ENCODE measurements at regions not wholly inside any gene's neighbourhood (a gene's known extent, or its start where the extent isn't known, plus 50 kb on each side); places are given as distances from the start of the nearest gene placed in this dataset.

- no peaks in the 10 kb centered on the region for H3K4me1 ChIP-seq (ENCODE audit: low read depth, poor library complexity, severe bottlenecking)
- no peaks in the 10 kb centered on the region for H3K27me3 ChIP-seq (ENCODE audit: insufficient read depth, low read depth)
- no peaks in the 10 kb centered on the region for H3K36me3 ChIP-seq (ENCODE audit: insufficient read depth)
- H4K20me1 ChIP-seq (ENCODE audit: insufficient read depth), result no peaks in the 10 kb centered on the region
- no peak overlapping the region for H3K9ac ChIP-seq
- no peak overlapping the region for H3K4me2 ChIP-seq
- H2AFZ ChIP-seq (ENCODE audit: low read depth), result no peak overlapping the region
- no peak overlapping the region for H3K27ac ChIP-seq
- H3K79me2 ChIP-seq (ENCODE audit: insufficient read depth, low read depth), result no peaks in the 10 kb centered on the region
- TF ChIP-seq CTCF (conservative IDR thresholded peaks at IDR 0.05; ENCODE audit: low read depth, low read length), result no peak
- H3K4me3 ChIP-seq (IDR thresholded peaks at IDR 0.05; ENCODE audit: insufficient read depth, low read depth, low read length), result no peak overlapping the region
These were observed 143.4 kb downstream of the TRIML1 start for GRCh38 chr4:188282471-188283232.

- H3K4me2 ChIP-seq, result no peak overlapping the region
- H3K27ac ChIP-seq, result no peak overlapping the region
- H3K27me3 ChIP-seq (ENCODE audit: insufficient read depth, low read depth), result no peaks in the 10 kb centered on the region
- H3K36me3 ChIP-seq (ENCODE audit: insufficient read depth), result no peaks in the 10 kb centered on the region
- no peak overlapping the region for H3K4me3 ChIP-seq (IDR thresholded peaks at IDR 0.05; ENCODE audit: insufficient read depth, low read depth, low read length)
- TF ChIP-seq CTCF (conservative IDR thresholded peaks at IDR 0.05; ENCODE audit: low read depth, low read length), result no peak
- no peak overlapping the region for H3K9ac ChIP-seq
- no peaks in the 10 kb centered on the region for H3K79me2 ChIP-seq (ENCODE audit: insufficient read depth, low read depth)
- no peaks in the 10 kb centered on the region for H3K4me1 ChIP-seq (ENCODE audit: low read depth, poor library complexity, severe bottlenecking)
- H4K20me1 ChIP-seq (ENCODE audit: insufficient read depth), result no peaks in the 10 kb centered on the region
- no peak overlapping the region for H2AFZ ChIP-seq (ENCODE audit: low read depth)
These were observed 148.1 kb downstream of the TRIML1 start for GRCh38 chr4:188287169-188287894.

DNA sequence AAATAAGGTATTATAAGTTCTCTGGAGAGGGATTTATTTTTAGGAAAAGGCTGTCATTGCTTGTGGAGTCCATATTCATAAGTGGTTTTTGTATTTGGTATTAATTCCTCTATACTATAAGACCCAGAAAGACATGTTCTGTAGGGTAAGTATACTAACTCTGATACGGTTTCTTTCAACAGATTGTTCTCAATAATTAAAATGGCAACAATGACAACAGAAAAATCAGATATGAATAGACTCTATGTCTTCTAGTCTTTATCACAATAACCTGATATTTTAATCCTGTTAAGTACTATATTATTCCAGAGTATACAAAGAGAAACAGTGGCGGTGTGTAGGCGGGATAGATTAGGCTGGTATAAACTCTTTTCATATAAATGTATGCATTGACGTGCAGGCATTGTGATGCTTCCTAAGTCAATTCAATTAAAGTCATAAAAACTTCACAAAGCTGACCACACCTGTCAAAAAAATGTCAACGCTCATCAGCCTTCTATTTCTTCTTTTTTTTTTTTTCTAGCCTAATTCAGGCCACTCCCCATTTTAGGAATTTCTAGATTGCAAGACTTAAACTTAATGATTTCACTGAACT is 150.4 kb downstream of the TRIML1 start:
- H4K20me1 ChIP-seq (ENCODE audit: insufficient read depth), result no peaks in the 10 kb centered on the region
- no peak for TF ChIP-seq CTCF (conservative IDR thresholded peaks at IDR 0.05; ENCODE audit: low read depth, low read length)
- H3K27me3 ChIP-seq (ENCODE audit: insufficient read depth, low read depth), result no peaks in the 10 kb centered on the region
- no peak overlapping the region for H3K9ac ChIP-seq
- H3K36me3 ChIP-seq (ENCODE audit: insufficient read depth), result no peaks in the 10 kb centered on the region
- H3K4me1 ChIP-seq (ENCODE audit: low read depth, poor library complexity, severe bottlenecking), result no peaks in the 10 kb centered on the region
- no peak overlapping the region for H3K27ac ChIP-seq
- no peak overlapping the region for H2AFZ ChIP-seq (ENCODE audit: low read depth)
- H3K4me3 ChIP-seq (IDR thresholded peaks at IDR 0.05; ENCODE audit: insufficient read depth, low read depth, low read length), result no peak overlapping the region
- no peak overlapping the region for H3K4me2 ChIP-seq
- no peaks in the 10 kb centered on the region for H3K79me2 ChIP-seq (ENCODE audit: insufficient read depth, low read depth)

- Histone ChIP-seq H3K4me2 (no peak overlapping the region), H4K20me1 (ENCODE audit: insufficient read depth) (no peaks in the 10 kb centered on the region), H3K4me1 (ENCODE audit: low read depth, poor library complexity, severe bottlenecking) (no peaks in the 10 kb centered on the region), H2AFZ (ENCODE audit: low read depth) (no peak overlapping the region), H3K4me3 (IDR thresholded peaks at IDR 0.05; ENCODE audit: insufficient read depth, low read depth, low read length) (no peak overlapping the region), H3K27me3 (ENCODE audit: insufficient read depth, low read depth) (no peaks in the 10 kb centered on the region), H3K27ac (no peak overlapping the region), H3K36me3 (ENCODE audit: insufficient read depth) (no peaks in the 10 kb centered on the region), H3K79me2 (ENCODE audit: insufficient read depth, low read depth) (no peaks in the 10 kb centered on the region), H3K9ac (no peak overlapping the region)
- no peak for TF ChIP-seq CTCF (conservative IDR thresholded peaks at IDR 0.05; ENCODE audit: low read depth, low read length)
These were observed 156.7 kb downstream of the TRIML1 start for GRCh38 chr4:188295899-188296298.
